GM18498 (cell line): ENCODE measurements at regions not wholly inside any gene's neighbourhood (a gene's known extent, or its start where the extent isn't known, plus 50 kb on each side); places are given as distances from the start of the nearest gene placed in this dataset.

ENCODE experiments used
- ATAC-seq: cut with Tn5 transposase; IDR thresholded peaks from one replicate; pipeline ENCODE4 v1.9.1; 2021; ENCODE audit warnings: mild to moderate bottlenecking, moderate library complexity; ENCODE audit not compliant: unreplicated experiment

DNA sequence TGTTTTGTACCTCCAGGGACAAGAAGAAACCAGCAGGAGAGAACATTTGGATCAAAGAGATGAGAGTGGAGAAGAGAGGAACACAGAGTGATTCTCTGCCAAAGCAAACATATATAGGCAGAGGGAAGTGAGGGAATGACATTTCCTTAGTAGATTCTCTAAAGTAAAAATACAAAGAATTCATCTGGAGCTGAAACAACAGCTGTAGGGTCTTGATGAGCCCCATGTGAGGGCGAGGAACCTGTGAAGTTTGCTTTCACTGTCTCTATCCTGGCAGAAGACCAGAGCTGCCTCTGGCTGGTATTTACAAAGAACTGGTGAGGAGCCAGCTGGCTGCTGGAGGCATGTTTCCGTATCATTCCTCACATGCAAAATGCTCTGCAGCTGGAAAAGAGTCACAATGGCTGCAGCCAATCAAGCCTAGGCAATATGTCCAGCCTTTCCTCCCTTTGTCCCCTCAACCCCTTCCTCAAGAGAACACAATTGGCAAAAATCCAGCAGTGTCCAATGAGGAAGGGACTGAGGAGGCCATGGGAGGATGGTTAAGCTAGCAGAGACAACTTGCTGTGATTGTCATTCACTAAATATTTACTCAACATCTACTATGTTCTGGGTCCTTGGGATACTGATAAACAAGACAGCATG, 122.5 kb downstream of the PHLDA1 start:
- no peak for ATAC-seq

- no peak for ATAC-seq
Measured at GRCh38 chr12:75905922-75906321, 125.7 kb downstream of the PHLDA1 start.

DNA sequence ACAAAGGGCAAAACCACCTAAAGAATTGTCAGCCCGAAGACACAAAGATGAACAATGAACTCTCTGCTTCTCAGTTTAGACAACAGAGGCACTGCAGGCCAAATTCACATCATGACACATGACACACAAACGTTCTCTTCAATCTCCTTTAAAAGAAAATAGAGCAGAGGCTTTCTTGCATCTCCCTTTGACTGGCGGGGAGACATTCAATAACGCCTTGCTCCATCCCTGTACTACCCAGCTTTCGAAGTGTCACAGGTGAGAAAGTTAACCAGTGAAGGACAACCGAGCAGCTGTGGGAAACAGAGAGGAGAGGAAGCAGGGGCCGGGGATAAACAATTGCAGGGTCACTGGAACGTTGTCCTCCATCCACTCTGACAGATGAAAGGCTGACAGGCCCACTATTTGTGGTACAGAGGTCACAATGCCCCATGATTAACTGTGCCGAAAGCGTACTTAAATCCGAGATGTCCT, 130.8 kb downstream of the PHLDA1 start:
- ATAC-seq: no peak

GRCh38 chr12:75900226-75900625, 131.3 kb downstream of the PHLDA1 start:
- no peak for ATAC-seq

DNA sequence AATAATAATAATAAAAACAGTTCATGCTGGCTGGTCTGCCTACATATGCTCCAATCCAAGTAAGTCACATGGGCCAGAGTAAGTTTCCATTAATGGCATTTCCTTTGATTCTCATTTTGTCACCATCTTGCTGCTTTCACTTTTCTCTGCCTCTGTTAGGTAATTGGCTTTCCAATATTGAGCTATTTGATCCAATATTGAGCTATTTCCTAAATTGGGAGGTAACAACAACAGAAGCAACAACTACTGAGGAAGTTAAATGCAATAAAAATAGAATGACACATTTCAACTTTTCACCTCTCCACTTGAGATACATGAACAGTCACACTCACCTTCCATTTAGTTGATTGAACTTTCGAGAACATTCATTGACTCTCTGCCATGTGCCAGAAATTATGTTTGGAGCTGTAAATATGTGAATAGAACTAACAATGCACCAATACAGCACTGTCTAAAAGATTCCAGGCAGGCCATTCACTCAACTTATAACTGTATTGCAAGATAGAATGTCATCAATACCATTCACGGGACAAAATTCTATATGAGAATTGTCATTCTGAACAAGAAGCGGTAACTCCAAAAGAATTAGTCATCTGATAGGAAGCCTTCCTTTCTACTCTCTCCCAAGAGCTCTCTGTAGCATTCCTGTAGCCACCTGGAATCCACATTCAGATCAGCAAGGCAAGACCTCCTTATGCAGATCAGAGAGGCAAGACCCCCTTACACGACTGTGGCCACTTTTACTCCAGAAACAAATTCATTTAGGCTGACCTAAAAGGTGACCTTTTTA, 136.4 kb downstream of the PHLDA1 start:
- no peak for ATAC-seq

- ATAC-seq: no peak
Measured at GRCh38 chr12:75893765-75894164, 137.8 kb downstream of the PHLDA1 start.

DNA sequence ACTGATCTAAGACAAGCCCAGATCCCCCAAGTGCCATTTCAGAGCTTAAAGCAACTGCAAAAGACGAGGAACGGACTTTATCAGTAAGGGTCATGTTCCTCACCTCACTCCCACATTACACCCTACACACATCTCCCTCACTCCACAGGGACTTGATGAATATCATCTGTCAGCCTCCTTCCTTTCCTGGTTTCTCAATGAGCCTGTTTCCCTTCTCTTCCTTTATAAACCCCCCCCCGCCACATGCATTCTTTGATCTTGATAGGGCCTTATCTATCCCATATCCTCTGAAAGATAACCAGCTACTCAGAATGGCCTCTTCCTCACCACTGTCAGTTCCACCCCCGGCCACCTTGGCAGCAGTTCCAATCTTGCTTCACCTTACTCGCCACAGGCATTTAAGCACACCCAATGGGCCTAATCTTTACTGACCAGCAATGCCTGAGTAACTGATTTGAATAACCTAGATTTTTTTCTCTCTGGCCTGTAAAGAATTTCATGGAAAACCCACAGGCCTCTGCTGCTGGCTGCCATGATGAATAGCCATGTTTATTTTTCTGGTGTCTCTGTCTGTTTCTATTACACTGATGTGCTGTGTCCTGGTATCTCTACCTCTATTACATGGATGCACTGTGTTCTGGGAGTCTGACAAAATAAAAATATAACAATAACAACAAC, 138.7 kb downstream of the PHLDA1 start:
- ATAC-seq: no peak

DNA sequence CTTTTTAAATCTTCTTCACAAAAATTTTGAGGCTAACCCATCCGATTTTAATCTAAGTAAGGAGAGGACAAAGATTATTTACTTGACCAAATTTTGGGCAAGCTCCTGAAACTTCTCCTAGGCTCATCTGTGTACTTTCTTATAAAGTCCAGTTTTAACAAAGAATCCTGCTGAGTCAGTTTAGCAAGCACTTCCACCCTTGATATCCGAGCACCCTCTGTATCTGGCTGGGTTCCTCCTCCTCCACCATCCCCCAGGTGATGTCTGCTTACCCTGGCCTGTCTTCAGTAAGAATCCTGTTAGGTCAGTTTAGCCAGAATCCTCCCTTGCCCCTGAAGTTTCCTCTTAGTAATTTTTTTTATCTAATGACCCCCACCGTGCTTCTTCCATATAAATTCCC, 140.5 kb downstream of the PHLDA1 start:
- ATAC-seq: no peak

DNA sequence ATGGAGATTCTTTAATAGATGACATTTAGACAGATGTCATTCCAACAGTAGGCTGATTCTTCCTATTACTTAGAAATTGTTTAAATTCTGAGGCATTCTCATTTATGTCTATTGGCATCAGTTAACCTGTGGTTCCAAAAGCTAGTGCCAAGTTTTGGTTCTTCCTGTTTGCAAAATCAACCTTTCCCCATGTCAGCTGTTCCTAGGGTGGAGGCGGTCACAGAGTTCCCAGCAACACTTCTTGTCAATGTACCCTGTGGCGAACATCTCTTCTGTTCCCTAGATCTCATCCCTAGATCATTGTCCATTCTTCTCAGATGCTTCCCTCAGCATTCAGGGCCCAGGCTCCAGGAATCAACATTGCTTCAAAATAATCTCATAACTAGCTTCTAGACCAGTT, 140.9 kb downstream of the PHLDA1 start:
- ATAC-seq: no peak

DNA sequence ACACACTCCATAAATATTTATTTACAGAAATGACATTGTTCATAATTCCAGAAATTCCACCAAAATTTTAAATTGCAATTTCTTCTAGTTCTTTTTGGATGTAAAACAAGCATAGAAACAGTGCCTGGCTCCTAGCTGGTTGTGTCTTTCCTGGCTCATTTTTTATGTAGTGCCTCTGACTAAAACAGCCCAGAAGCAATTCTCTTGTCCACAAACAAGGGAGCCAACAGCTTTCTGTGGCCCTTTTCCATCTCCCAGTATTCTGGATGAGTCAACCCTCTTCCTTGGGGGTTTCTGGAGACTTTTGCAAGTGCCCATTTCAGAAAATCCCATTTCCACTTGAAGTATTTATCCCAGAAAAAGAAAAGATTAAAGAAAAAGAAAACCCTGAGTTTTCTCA, 141.4 kb downstream of the PHLDA1 start:
- no peak for ATAC-seq

DNA sequence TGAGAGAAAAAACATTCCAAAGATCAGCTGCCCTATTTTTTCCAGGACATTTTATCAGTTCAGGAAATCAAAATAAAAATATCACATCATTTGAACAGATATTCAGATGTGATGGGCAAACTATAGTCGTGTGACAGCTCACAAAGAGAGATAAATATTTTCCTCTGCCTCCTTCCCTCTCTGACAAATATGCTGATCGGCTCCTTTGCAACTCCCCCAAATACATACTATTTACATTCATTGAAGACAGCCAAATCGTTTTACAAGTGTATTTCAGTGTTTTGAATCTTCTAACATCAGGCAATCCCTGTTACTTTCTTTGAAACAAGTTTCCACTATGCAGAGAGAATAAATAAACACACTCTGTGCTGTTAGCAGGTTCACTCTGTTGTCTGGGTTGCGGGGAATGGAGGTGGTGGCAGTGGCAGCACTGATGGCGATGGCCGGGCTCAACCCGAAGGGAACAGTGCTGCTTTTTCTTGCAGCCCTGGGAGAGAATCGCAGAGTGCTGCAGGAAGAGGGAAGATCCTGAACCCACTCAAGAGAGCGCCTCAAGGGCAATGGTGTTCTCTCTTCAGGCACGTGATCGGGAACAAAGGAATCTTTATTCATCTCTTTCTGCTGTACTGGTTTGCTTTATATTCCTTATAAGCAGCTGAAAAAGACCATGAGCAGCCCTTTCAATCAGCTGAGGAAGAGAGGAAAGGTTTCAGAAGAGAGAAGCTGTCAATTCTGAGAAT, 142.5 kb downstream of the PHLDA1 start:
- ATAC-seq: no peak

DNA sequence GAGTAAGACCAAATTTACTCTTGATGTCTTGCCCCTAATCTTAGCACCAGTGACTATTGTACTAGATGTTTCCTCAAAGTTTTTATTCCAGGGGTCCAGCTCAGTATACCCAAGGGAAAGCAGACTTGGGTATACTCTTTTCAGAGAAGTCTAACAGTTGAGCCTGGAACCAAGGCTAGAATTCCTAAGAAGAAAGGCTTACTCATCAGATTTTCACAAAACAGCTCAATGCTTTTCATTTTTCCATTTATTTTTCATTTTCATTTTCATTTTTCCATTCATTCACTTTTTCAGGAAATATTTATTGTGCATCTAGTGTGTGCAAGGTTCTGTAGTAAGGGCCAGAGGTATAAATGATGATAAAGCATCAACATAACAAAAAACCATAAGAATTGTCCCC, 143.2 kb downstream of the PHLDA1 start:
- no peak for ATAC-seq

- no peak for ATAC-seq
Measured at GRCh38 chr12:75887979-75888378, 143.6 kb downstream of the PHLDA1 start.

GRCh38 chr12:75884465-75884985, 147.1 kb downstream of the PHLDA1 start:
- no peak for ATAC-seq

- no peak for ATAC-seq
Measured at GRCh38 chr12:75883241-75883640, 148.3 kb downstream of the PHLDA1 start.

DNA sequence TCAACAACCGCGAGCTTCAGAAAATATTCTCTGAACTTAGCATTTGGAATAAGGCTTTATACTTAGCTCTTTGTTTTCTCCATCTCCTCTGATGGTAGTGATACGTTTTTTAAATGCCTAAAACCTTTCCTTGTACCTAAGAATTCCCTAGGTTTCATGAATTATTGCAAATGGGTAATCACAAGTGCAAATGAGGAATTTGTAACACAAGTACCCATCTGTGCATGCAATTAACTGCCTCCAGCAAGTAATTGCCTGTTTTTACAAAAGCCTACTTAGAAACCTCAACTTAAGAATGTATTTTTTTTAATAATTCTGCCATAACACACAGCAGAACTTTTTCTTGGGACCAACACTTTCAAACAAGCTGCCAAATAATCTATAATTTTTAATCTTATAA, 149.2 kb downstream of the PHLDA1 start:
- no peak for ATAC-seq

- no peak for ATAC-seq
Measured at GRCh38 chr12:75881920-75882319, 149.7 kb downstream of the PHLDA1 start.

DNA sequence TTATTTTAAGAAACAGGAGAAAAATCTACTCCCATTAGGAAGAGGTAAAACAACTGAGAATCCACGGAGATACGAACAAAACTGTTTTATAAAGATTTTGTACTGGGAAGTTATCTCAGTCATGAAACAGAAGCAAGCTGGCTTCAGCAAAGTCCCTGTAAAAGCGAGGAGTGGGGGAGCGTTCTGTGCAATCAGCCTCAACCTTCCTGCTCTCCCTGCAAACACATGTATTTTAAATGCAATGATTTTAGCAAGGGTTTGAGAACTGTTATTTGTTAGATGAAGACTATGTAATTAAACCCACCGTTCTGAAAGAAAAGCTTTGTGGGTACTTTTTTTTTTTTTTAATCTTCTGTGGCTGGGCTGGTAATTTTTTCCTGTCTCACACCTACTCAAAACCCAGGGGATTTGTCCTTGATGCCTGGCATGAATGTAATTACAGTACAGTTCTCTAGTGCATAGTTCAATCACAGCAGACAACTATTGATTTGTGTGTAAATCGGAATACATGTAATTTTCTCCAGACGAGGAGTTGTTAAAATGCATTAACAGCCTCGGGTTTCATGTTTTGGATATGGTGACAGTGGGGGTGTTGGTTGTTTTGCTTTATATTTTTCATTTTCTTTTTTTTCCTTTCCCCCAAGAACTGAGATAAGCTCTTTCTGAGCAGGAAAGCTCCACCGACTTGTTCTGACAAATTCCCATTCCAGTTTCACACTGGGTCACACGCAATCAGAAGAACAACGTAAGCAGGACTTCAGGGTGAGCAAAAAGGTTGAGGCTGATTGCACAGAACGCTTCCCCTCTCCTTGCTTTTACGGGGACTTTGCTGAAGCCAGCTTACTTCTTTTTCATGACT, 153.6 kb downstream of the PHLDA1 start:
- ATAC-seq: no peak

- no peak for ATAC-seq
Measured at GRCh38 chr12:75876832-75877762, 154.5 kb downstream of the PHLDA1 start.
